WTC11 (cell line): ENCODE measurements at regions not wholly inside any gene's neighbourhood (a gene's known extent, or its start where the extent isn't known, plus 50 kb on each side); places are given as distances from the start of the nearest gene placed in this dataset.

Source experiments
- ATAC-seq: fragments of 200-7000 bp; cut with Tn5 transposase; 2 replicates; pipeline ENCODE4 v1.10.0; 2021; ENCODE audit warnings: mild to moderate bottlenecking, moderate library complexity
- CTCF ChIA-PET: fragments of 300-600 bp; sonication (Branson Sonifier 250); formaldehyde crosslinking; loops from one replicate; lab custom pipeline; 2021; ENCODE audit warnings: antibody characterized with exemption; lab: Charles Lee
- POLR2A ChIA-PET: fragments of 350-600 bp; sonication (Branson Sonifier 250); formaldehyde crosslinking; loops from one replicate; lab custom pipeline; 2021; ENCODE audit warnings: antibody characterized with exemption; lab: Charles Lee
- DNase-seq: peaks from one replicate; pipeline ENCODE4 v3.0.0; 2021; ENCODE audit warnings: low spot score
- H3K27ac Mint-ChIP-seq: 2 replicates; pipeline ENCODE4 v1.8.0; 2021; ENCODE audit warnings: mixed read lengths
- H3K27me3 Mint-ChIP-seq: 2 replicates; pipeline ENCODE4 v1.8.0; 2021; ENCODE audit warnings: low read depth, mild to moderate bottlenecking, moderate library complexity, mixed read lengths
- H3K36me3 Mint-ChIP-seq: 2 replicates; pipeline ENCODE4 v1.8.0; 2021; ENCODE audit warnings: mixed read lengths
- H3K4me1 Mint-ChIP-seq: 2 replicates; pipeline ENCODE4 v1.8.0; 2022; ENCODE audit warnings: mixed read lengths
- H3K4me3 Mint-ChIP-seq: 2 replicates; pipeline ENCODE4 v1.8.0; 2021; ENCODE audit warnings: mild to moderate bottlenecking, moderate library complexity, mixed read lengths
- H3K9me3 Mint-ChIP-seq: 2 replicates; pipeline ENCODE4 v1.8.0; 2021; ENCODE audit warnings: mixed read lengths
- ATF2 ChIP-seq: sonication (generic); formaldehyde crosslinking; IDR thresholded peaks from 2 replicates; pipeline ENCODE4 v1.8.1; 2022; ENCODE audit warnings: low read depth, missing genetic modification reagents, borderline replicate concordance
- ATF3 ChIP-seq: sonication (generic); formaldehyde crosslinking; conservative IDR thresholded peaks from 2 replicates; pipeline ENCODE4 v1.8.1; 2022; ENCODE audit warnings: mild to moderate bottlenecking, missing genetic modification reagents
- CBFB ChIP-seq: sonication (generic); formaldehyde crosslinking; IDR thresholded peaks from 2 replicates; pipeline ENCODE4 v1.8.1; 2022; ENCODE audit warnings: mild to moderate bottlenecking, low read depth, missing genetic modification reagents
- FOXP4 ChIP-seq: sonication (generic); formaldehyde crosslinking; IDR thresholded peaks from 2 replicates; pipeline ENCODE4 v1.8.0; 2022; ENCODE audit warnings: mild to moderate bottlenecking, missing genetic modification reagents
- GABPB1 ChIP-seq: sonication (generic); formaldehyde crosslinking; IDR thresholded peaks from 2 replicates; pipeline ENCODE4 v1.8.1; 2023; ENCODE audit warnings: mild to moderate bottlenecking, missing genetic modification reagents
- GTF2I ChIP-seq: fragments of 250-450 bp; sonication (Bioruptor Pico); conservative IDR thresholded peaks from 2 replicates; pipeline ENCODE4 v1.4.0; 2021; ENCODE audit warnings: mild to moderate bottlenecking
- HMGA2 ChIP-seq: fragments of 250-450 bp; sonication (Bioruptor Pico); IDR thresholded peaks from 2 replicates; pipeline ENCODE4 v1.4.0; 2021; ENCODE audit warnings: mild to moderate bottlenecking, moderate library complexity
- MYBL2 ChIP-seq: sonication (generic); formaldehyde crosslinking; IDR thresholded peaks from 2 replicates; pipeline ENCODE4 v1.8.1; 2023; ENCODE audit warnings: mild to moderate bottlenecking, moderate library complexity, missing genetic modification reagents
- SMAD4 ChIP-seq: sonication (generic); formaldehyde crosslinking; IDR thresholded peaks from 2 replicates; pipeline ENCODE4 v1.8.0; 2022; ENCODE audit warnings: mild to moderate bottlenecking, missing genetic modification reagents
- SOX15 ChIP-seq: fragments of 250-450 bp; sonication (Bioruptor Pico); IDR thresholded peaks from 2 replicates; pipeline ENCODE4 v1.9.0; 2021; ENCODE audit warnings: mild to moderate bottlenecking
- USF1 ChIP-seq: sonication (generic); formaldehyde crosslinking; IDR thresholded peaks from 2 replicates; pipeline ENCODE4 v1.8.0; 2022; ENCODE audit warnings: mild to moderate bottlenecking, missing genetic modification reagents
- ZBTB43 ChIP-seq: sonication (generic); formaldehyde crosslinking; IDR thresholded peaks from 2 replicates; pipeline ENCODE4 v1.8.1; 2023; ENCODE audit warnings: mild to moderate bottlenecking, missing genetic modification reagents
- ZNF121 ChIP-seq: sonication (generic); formaldehyde crosslinking; IDR thresholded peaks from 2 replicates; pipeline ENCODE4 v1.8.0; 2023; ENCODE audit warnings: missing genetic modification reagents
- ZNF263 ChIP-seq: sonication (generic); formaldehyde crosslinking; IDR thresholded peaks from 2 replicates; pipeline ENCODE4 v1.8.1; 2022; ENCODE audit warnings: low read depth, mild to moderate bottlenecking, moderate library complexity, missing genetic modification reagents
- ZNF317 ChIP-seq: sonication (generic); formaldehyde crosslinking; IDR thresholded peaks from 2 replicates; pipeline ENCODE4 v1.8.1; 2023; ENCODE audit warnings: low read depth, mild to moderate bottlenecking, moderate library complexity, missing genetic modification reagents, borderline replicate concordance
- ZNF396 ChIP-seq: fragments of 250-450 bp; sonication (Bioruptor Pico); IDR thresholded peaks from 2 replicates; pipeline ENCODE4 v1.8.0; 2021; ENCODE audit warnings: mild to moderate bottlenecking, moderate library complexity, borderline replicate concordance
- ZSCAN18 ChIP-seq: fragments of 250-450 bp; sonication (Bioruptor Pico); IDR thresholded peaks from 2 replicates; pipeline ENCODE4 v2.1.2; 2022; ENCODE audit warnings: mild to moderate bottlenecking, moderate library complexity

GRCh38 chr7:20556091-20556490 is 59.4 kb upstream of the ABCB5 start:
- ATAC-seq (no peak), DNase-seq (no peak)
- Mint-ChIP-seq H3K4me1 (peaks cover 4% of the 10 kb centered on the region), H3K27me3 (no peaks in the 10 kb centered on the region; the same call in 1 of the 2 replicates), H3K9me3 (peaks cover 11% of the 10 kb centered on the region), H3K27ac (no peak overlapping the region), H3K4me3 (no peak overlapping the region), H3K36me3 (no peaks in the 10 kb centered on the region)
- TF ChIP-seq GTF2I (CRISPR knock-in tag) (no peak), ZNF317 (CRISPR knock-in tag) (no peak), USF1 (no peak), ZBTB43 (CRISPR knock-in tag) (no peak), ZSCAN18 (no peak)
- POLR2A ChIA-PET = no interaction called here
- CTCF ChIA-PET = interaction anchor here (1.6 kb wide), 1 partner anchor 17 kb away, joined by 5 read pairs; no protein-coding TSS in a partner anchor

GRCh38 chr7:20557116-20557515 is 58.4 kb upstream of the ABCB5 start:
- Mint-ChIP-seq H3K9me3 (peaks cover 12% of the 10 kb centered on the region), H3K4me1 (peaks cover 9% of the 10 kb centered on the region), H3K27me3 (no peaks in the 10 kb centered on the region; the same call in 1 of the 2 replicates), H3K36me3 (no peaks in the 10 kb centered on the region), H3K4me3 (no peak overlapping the region), H3K27ac (no peak overlapping the region)
- TF ChIP-seq ATF3 (CRISPR knock-in tag) (no peak), SOX15 (CRISPR knock-in tag) (no peak), HMGA2 (CRISPR knock-in tag) (no peak), ZNF396 (CRISPR knock-in tag) (no peak), SMAD4 (CRISPR knock-in tag) (no peak), ZNF121 (CRISPR knock-in tag) (no peak), FOXP4 (CRISPR knock-in tag) (no peak), GABPB1 (CRISPR knock-in tag) (no peak), ZNF263 (CRISPR knock-in tag) (no peak), GTF2I (CRISPR knock-in tag) (no peak), MYBL2 (CRISPR knock-in tag) (no peak), ATF2 (CRISPR knock-in tag) (no peak), CBFB (CRISPR knock-in tag) (no peak)
- ChIA-PET POLR2A (no interaction called here), CTCF (interaction anchor here (1.3 to 1.6 kb wide), 2 partner anchors 18 to 41 kb away, joined by 5 to 6 read pairs; no protein-coding TSS in a partner anchor)
- DNase-seq = no peak
- no peak for ATAC-seq
